WI38 (cell line): ENCODE measurements at regions not wholly inside any gene's neighbourhood (a gene's known extent, or its start where the extent isn't known, plus 50 kb on each side); places are given as distances from the start of the nearest gene placed in this dataset.

Source experiments
- H3K4me3 ChIP-seq: 2 replicates; pipeline ENCODE4 v1.5.1; 2011; ENCODE audit warnings: low read depth, mild to moderate bottlenecking, control low read depth, low read length
- TF ChIP-seq, protein P1 (sequence below): IDR thresholded peaks from 2 replicates; pipeline ENCODE4 v1.5.1; 2012; ENCODE audit warnings: low read depth, mild to moderate bottlenecking, control low read depth, low read length

- H3K4me3 ChIP-seq = no peak overlapping the region
- TF ChIP-seq, protein P1, sequence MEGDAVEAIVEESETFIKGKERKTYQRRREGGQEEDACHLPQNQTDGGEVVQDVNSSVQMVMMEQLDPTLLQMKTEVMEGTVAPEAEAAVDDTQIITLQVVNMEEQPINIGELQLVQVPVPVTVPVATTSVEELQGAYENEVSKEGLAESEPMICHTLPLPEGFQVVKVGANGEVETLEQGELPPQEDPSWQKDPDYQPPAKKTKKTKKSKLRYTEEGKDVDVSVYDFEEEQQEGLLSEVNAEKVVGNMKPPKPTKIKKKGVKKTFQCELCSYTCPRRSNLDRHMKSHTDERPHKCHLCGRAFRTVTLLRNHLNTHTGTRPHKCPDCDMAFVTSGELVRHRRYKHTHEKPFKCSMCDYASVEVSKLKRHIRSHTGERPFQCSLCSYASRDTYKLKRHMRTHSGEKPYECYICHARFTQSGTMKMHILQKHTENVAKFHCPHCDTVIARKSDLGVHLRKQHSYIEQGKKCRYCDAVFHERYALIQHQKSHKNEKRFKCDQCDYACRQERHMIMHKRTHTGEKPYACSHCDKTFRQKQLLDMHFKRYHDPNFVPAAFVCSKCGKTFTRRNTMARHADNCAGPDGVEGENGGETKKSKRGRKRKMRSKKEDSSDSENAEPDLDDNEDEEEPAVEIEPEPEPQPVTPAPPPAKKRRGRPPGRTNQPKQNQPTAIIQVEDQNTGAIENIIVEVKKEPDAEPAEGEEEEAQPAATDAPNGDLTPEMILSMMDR = no peak
Observed at GRCh38 chr1:218802799-218803198, 370.9 kb upstream of the LYPLAL1 start.

GRCh38 chr1:218803351-218803997 lies 370.2 kb upstream of the LYPLAL1 start:
- no peak overlapping the region for H3K4me3 ChIP-seq
- TF ChIP-seq, protein P1 = no peak

- no peak overlapping the region for H3K4me3 ChIP-seq
- TF ChIP-seq, protein P1 = no peak
Observed at GRCh38 chr1:218804014-218804785, 369.5 kb upstream of the LYPLAL1 start.

DNA sequence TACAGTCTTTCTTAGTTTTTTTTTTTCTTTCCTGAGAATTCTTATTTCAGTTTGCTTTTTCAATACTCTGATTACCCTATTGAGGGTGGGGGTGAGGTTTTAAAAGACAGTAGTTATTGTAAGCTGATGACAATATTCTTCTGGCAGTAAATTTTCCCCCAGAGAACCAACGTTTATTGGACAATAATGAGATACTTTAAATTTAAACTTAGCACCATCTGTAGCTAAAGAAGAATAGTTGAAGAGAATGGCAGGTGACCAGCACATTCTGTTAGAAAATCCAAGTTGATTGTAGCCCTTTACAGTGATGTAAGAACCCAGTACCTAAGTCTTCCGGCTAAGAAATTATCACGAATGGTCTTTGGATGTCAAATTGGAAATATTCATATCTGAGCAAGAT lies 364.6 kb upstream of the LYPLAL1 start:
- TF ChIP-seq, protein P1 = no peak
- no peak overlapping the region for H3K4me3 ChIP-seq

GRCh38 chr1:218809625-218810024 lies 364.1 kb upstream of the LYPLAL1 start:
- TF ChIP-seq, protein P1 = no peak
- no peak overlapping the region for H3K4me3 ChIP-seq

DNA sequence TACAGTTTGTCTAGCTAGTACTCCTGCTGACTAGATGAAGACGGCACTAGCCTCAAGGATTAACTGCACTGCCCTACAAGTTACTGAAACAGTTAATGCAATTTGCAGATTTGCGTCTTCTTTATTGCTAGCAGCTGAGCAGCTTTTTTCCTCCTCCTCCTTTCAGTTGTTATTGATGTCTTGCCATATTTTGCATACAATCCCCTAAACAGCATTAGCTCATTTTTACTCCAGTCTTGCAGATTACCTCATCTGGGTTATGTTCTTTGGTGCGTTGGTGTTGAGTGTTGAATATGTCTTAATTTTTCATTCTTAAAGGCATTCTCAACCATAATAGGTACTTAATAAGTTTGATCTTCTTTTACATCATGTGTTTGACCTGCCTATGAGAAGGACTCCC lies 363.4 kb upstream of the LYPLAL1 start:
- TF ChIP-seq, protein P1 = no peak

GRCh38 chr1:218811497-218811896 lies 362.2 kb upstream of the LYPLAL1 start:
- TF ChIP-seq, protein P1 = no peak
- H3K4me3 ChIP-seq = no peak overlapping the region

More for the DNA sequence above, 363.4 kb upstream of the LYPLAL1 start:
- H3K4me3 ChIP-seq = no peak overlapping the region
